GM21619 (cell line): ENCODE measurements at regions not wholly inside any gene's neighbourhood (a gene's known extent, or its start where the extent isn't known, plus 50 kb on each side); places are given as distances from the start of the nearest gene placed in this dataset.

Source experiments
- ATAC-seq: cut with Tn5 transposase; IDR thresholded peaks from one replicate; pipeline ENCODE4 v1.9.1; 2021; ENCODE audit not compliant: unreplicated experiment

DNA sequence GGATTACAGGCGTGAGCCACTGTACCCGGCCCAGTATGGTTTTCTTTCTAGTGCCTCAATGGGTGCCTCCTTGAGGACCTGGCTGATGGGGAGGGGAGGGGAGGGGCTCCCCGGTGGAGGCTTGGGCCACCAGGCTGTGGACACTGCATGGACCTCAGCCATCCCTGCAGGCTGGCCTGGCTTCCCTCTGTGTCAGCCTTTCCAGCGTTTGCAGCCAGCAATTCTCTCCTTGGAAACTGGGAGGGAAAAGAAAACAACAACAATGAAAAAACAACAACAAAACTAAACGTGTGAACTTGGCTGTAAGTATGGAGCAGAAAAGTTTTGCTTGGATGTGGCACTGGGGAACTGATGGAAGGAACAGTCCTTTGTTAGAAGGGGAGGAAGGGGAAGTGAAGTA is 159.3 kb downstream of the GLI2 start:
- ATAC-seq = no peak

DNA sequence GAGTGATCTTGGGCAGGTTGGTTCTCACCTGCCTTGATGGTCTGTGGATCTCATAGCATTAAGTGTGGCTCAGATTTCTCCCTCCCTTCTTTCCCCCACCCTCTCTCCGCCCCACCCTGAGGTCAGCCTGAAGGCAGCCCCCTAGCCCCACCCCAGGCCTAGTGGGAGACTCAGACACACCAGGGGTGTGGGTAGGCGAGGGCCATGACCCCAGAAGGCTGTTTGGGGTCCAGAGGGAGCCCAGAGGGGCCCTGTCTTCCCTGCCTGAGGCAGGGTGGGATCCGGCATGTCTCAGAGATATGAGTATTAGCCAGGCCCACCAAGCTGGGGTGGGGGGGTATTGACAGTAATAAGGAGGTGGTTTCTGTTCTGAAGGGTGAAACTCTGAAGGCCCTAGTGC is 160.5 kb downstream of the GLI2 start:
- no peak for ATAC-seq

- ATAC-seq = no peak
Observed at GRCh38 chr2:120896901-120897300, 161.2 kb downstream of the GLI2 start.

GRCh38 chr2:120897399-120897798 is 161.7 kb downstream of the GLI2 start:
- no peak for ATAC-seq

GRCh38 chr2:120898496-120898895 is 162.8 kb downstream of the GLI2 start:
- no peak for ATAC-seq

GRCh38 chr2:120898961-120899750 is 163.5 kb downstream of the GLI2 start:
- no peak for ATAC-seq

- ATAC-seq = no peak
Observed at GRCh38 chr2:120899771-120900170, 164.1 kb downstream of the GLI2 start.

DNA sequence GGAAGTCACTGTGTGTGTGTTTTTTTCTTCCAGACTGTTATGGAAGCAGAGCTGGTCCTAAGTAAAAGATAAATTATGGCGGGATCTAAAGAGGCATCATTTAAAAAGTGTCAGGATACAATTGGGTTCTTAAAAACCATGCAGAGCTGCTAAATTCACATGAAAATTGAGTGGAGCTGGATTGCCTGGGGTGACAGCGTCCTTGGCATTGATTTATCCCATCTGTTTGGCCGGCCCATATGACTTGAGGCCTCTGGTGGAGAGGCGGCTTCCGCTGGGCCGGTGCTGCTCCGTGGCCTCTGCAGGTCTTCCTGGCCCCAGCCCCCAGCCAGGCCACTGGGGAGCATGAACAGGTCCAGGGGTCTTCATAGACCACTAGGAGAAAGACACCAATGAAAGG is 165.5 kb downstream of the GLI2 start:
- ATAC-seq = no peak

DNA sequence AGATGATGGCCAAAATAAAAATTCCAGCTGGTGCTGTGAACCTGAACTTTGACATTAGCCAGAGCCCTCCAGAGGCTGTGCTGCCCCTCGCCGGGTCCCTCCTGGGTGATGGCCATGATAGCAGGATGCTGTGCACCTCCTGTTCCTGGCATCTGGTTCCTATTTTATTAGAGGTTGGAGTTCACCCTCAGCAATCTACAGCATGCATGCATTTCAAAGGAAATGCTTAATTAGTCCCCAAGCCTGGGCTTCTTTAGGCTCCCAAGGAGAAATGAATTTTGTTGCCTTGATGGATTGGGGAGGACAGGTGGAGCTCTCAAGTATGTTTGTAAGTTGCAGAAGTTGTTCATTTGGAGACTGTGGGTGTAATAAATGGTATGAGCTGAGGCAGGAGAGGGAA is 166.9 kb downstream of the GLI2 start:
- ATAC-seq = no peak

DNA sequence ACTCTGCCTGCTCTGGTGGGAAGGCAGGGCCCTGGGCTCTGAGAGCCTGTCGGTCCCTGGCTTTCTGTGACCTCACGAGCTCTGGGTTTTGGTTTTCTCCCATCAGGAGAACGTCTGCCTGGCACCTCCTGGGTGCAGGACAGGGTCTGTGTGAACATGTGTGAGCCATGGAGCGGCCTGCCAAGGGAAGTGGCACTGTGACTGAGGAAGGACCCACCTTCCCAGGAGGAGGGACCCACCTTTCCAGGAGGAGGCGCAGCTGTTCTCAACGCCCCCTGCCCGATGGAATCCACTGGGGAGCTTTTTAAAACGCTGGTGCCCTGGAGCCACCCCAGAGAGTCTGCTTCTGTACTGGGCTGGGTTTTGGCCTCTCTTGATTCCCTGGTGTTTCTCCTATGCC is 168.7 kb downstream of the GLI2 start:
- no peak for ATAC-seq

DNA sequence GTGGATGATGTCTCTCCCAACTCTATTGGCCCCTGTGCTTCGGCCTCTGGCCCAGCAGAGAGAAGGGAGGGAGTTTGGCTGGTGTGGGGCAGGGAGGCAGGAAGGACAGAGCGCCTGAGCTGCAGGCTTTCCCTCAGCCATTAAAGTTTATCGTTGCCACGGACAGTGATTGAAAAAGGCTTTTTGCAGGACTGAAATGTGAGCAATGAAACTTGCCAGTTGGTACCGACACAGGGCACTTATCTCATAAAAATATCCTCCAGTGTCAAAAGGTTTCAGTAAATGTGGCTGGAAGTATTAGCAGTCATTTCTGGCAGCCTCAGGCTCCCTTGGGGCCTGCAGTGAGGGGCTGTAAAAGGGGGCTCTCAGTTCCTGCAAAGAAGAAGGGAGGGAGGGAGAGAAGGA is 169.2 kb downstream of the GLI2 start:
- ATAC-seq = no peak

DNA sequence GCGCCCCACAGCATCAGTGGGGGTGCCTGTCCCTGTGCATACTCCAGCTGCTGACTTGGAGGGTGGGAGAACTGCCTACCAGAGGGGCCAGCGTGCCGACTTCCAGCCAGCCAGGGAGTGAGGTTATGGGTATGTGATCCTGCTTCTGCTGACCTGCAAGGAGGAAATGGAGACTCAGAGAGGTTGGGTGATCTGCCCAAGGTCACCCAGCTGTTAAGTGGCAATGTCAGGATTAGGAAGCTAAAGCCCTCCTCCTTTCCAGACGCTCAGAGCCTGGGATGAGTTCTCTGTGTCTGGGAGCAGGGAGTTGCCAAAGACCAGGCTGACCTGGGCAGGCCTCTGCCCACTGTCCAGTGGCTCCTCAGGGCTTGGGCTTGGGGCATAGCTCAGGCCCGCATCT is 169.6 kb downstream of the GLI2 start:
- ATAC-seq = no peak

- no peak for ATAC-seq
Observed at GRCh38 chr2:120905824-120906571, 170.3 kb downstream of the GLI2 start.

DNA sequence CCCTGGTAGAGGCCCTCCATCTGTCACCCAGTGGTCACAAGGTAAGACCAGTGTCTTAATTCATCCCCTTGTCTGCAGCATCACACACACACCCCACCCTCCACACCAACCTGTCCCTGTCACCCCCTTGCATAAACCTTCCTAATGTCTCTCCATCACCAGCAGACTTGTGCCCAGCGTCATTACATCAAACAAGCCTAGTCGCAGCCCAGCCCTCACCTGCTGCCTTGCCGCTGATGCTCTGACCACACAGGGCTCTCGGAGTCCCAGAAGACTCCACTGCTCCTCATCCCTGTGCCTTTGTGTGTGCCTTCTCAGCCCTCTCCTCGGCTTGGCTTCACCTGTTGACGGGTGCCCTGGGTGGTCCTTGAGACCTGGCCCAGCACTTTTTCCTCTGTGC is 171.2 kb downstream of the GLI2 start:
- ATAC-seq = no peak

DNA sequence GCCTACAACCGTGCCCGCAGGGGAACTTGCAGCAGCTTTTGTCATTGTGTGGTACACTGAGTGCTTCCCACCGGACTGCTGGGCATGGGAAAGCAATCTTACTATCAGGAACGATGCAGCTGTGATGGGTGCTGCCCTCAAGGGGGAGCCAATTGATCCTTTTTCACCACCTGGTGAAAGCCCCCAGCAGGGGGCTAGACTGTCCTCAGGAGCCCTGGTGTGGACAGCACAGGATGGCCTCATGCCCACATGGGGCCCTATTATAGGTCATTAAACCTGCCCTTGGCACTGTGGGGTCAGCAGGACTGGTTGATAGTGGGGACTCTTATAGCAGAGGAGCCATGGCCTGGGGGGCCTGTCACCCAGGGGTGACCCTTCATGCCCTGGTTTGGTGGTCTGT is 172.2 kb downstream of the GLI2 start:
- ATAC-seq = no peak

GRCh38 chr2:120908314-120908975 is 172.8 kb downstream of the GLI2 start:
- ATAC-seq = no peak

- no peak for ATAC-seq
Observed at GRCh38 chr2:120909102-120909501, 173.4 kb downstream of the GLI2 start.

DNA sequence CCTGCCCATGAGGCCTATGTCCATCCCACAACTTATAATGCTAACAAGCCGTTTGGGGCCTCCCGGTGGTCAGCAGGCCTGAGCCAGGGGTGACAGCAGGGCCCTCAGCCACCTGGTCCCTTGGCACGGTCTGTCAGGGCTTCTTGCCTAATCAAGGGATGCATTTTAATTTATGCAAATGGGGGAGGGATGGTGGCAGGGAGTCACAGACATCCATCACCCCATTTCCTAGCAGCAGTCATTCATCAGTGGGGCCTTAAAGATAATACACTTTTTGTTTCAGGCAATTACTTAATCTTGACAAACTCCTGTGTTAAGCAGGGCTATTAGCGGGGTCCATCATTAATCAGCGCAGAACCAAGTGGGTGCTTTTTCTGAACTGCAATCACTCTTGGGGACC is 174.5 kb downstream of the GLI2 start:
- ATAC-seq = no peak

DNA sequence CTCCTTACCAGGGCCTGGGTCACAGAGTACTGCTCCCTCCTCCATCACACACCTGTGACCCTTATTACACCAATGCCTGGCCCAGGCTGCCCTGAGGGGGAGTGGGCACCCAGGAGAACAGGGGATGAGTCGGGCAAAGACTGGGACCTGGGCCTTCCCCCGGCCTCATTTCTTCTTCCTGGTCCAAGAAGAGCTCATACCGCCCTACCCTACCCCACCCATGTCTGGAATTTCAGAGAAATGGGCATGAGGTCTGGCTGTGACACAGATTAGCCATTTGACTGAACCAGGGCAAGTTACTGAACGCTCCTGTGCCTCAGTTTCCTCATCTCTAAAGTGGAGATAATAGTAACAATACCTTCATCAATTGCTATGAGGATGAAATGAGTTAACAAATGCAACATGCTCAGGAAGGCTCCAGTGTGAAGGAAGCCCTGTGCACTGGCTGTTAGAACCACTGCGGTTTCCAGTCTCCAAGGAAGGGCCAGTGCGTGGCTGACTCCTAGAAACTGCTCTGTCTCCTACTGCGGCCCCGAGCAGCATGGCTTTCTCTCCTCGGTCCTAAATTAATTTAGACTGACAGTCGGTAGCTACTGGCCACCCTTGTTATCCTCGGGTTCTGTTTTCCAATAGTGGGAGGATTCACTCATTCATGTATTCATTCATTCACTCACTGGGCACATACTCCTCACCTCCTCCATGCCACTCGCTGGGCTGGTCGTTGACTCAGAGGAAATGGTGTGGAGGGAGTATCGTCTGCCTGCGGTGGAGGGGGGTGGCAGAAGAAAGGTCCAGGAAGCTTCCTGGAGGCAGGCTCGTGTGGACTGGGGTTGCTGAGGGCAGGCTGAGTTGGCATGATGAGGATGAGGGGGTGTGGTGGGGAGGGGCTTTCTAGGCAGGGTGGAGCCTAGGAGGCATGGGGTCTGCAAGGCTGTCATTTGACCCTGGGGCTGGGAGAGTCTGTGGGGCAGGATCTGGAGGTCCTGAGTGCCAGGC is 175.6 kb downstream of the GLI2 start:
- no peak for ATAC-seq

DNA sequence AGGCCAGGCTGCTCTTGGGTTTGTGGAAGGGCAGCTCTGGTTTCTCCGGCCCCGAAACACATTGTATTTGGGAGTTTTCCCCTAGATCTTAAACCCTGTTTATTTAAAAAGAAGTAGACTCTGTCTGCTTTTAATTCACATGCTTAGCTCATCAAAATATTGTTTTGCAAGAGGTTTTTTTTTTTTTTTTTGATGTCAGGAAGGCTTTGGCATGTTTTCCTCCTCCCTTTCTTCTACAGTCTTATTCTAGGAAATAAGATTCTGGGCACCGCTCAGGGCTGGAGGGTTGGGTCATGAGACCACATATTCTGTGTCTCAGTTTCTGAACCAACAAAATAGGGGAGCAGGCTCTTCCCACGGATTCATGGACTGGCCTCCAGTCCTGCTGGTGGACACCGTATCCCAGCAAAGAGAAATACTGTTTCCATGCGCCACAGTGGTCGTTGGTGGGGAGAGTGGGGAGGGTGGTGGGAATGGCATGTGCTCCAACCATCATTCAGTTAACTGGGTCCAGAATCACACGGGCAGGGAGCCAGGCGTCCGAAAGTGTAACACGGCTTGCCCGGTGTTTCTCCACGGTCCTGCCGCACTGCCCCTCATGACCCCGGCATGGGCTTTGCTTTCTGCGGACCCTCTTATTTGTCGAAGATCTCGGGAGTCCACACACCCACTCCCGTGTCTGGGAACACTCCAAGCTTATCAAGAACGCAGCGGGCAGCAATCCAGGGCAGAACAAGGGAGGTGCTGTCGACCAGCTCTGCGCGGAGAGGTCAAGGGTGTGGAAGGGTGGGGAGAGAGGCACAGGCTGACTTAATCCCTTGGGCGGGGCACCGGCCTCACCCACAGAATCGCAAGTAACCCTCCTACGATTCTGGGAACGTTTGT is 176.7 kb downstream of the GLI2 start:
- no peak for ATAC-seq
